Activated CD8-positive, alpha-beta memory T cell treated with anti-CD3 and anti-CD28 coated beads for 48 hours (primary cell): ENCODE measurements at regions not wholly inside any gene's neighbourhood (a gene's known extent, or its start where the extent isn't known, plus 50 kb on each side); places are given as distances from the start of the nearest gene placed in this dataset.
"Not testable (repeated sequence)": the region's sequence is repeated elsewhere in the genome, so short reads cannot be mapped to it uniquely, and the experiment has no call there.

Source experiments
- DNase-seq, 3 experiments: peaks; one replicate each; pipeline ENCODE4 v3.0.0-alpha.2; 2020; ENCODE audit warnings: low read depth in 2 of 3, low spot score in 2 of 3

- no peak for DNase-seq
Observed at GRCh38 chr1:30138891-30139290, 584.5 kb downstream of the MATN1 start.

DNA sequence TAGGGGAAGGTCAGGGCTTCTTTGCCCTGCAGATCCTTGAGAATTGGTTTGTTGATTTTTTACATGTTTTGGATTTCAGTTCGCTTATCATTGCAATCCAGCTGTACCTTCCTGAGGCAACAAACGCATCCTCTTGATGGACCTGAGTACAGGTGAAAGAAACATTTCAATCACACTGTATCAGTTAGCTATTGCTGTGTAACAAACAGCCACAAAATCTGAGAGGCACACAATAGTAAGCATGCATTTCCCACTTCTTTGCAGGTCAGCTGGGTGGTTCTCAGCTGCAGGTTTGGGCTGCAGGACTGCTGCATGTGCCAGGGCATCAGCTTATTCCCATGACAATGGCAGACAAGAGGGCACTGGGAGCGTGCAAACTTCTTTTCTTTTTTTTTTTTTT is 586.4 kb downstream of the MATN1 start:
- DNase-seq: no peak

DNA sequence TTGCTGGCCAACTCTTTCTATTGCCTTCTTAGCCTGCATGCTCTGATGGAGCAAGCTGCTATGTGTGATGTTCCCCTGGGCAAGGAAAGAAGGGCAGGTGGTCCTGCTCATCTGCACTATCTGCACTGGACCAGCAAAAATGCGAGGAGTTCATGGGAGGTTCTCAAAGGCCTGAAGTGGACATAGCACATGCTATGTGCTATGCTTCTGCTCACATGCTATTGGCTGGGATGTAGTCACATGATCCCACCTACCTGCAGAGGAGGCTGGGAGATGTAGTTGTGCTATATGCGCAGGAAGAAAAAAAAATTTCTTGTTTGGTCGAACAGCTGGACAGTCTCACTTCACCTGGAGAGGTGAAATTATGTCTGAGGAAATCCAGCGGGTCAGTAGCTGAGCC is 587.7 kb downstream of the MATN1 start:
- no peak for DNase-seq

- DNase-seq: no peak
Observed at GRCh38 chr1:30134466-30135217, 588.7 kb downstream of the MATN1 start.

- DNase-seq: no peak
Observed at GRCh38 chr1:30133414-30134055, 589.9 kb downstream of the MATN1 start.

- DNase-seq: no peak
Observed at GRCh38 chr1:30132602-30133286, 590.6 kb downstream of the MATN1 start.

- DNase-seq: not testable (repeated sequence)
Observed at GRCh38 chr1:30130566-30130965, 592.8 kb downstream of the MATN1 start.

GRCh38 chr1:30130099-30130498 is 593.3 kb downstream of the MATN1 start:
- DNase-seq: no peak

- DNase-seq: no peak
Observed at GRCh38 chr1:30129421-30130055, 593.8 kb downstream of the MATN1 start.

DNA sequence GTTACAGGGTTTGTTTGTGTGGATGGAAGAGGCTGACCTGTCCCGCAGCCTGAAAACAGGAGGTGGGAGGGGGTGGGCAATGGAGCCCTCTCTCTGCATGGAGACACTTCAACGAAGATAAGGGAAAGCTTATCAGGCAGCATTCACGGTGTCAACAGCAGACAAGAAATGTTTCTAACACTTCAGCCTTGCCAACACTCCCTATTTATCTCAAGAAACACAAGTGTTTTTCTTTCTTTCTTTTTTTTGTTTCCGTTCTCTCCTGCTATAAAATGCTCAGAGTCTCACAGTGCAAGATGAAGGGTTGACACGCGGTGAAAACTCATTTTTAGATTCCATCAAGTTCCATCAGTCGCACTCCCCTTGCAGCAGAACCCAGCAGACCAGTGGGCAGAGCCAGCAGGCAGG is 594.4 kb downstream of the MATN1 start:
- DNase-seq: no peak

DNA sequence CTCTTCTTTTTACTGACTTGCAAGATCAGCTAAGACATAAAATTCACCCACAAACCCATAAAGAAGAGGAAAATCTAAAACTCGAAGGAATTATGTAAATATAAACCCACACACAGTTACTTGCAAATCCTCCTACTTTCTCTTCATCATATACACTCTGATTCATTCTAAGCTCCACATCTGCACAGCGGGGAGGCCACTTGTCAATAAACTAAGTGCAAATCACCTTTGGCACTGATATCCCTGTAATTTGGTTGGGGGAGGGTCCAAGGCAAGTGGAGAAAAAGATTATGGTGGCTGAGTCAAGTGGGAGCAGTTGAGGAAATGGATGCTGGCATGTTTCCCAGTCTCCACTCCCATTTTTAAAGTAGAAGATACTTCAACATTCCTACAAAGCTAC is 596.5 kb downstream of the MATN1 start:
- DNase-seq: no peak

GRCh38 chr1:30125821-30126170 is 597.6 kb downstream of the MATN1 start:
- DNase-seq: no peak

DNA sequence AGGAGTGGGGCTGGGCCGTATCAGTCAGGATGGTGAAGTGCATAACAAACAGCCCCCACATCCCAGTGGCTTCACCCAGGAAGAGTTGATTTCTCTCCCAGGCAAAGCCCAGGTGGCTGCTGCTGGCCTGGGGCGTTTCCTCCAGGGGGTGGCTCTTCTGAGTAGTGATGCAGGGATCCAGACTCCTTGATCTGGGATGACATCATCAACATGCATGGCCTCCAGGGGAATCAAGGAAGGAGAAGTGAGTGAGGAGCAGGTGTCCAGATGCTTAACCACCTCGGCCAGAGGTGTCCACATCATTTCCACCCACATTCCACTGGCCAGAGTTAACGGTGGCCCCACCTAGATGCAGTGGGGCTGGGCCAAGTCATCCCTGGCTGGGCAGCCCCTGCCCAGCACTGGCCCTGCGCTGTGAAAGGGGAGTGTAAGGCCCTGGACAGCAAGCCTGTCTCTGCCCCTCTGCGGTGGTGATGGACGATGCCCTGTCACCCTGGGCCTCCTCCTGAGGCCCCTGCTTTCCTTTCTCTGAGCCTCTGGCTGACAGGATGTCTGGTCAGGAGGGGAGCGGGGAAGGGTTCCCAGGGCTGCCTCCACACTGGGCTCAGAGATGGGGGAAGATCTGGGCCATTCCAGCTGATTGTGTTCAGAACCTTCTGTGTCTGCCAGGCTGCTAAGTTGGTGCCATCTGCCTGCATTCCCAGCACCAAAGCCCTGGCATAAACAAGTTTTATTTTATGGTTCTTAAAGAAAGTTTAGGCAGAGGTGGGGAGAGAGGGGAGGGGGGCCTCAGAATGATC is 598.2 kb downstream of the MATN1 start:
- DNase-seq: no peak

DNA sequence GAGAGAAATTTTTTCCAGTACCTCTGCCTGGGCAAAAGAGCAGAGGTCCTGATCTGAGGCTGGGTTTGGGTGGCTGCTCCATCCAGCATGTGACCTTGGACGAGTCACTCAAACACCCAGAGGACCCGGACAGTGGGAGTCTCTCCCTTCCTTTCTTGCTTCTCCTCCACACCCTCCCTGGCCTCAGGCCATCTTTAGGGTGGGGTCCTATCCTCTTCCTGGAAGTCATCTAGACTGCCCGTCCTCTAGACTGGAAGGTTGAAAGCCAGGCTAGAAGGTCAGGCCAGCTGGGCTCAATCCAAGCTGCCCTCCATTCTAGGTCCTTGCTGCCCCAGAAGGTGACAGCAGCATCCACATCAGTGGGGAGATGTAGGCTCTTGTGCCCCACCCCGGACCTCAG is 599.5 kb downstream of the MATN1 start:
- DNase-seq: no peak

DNA sequence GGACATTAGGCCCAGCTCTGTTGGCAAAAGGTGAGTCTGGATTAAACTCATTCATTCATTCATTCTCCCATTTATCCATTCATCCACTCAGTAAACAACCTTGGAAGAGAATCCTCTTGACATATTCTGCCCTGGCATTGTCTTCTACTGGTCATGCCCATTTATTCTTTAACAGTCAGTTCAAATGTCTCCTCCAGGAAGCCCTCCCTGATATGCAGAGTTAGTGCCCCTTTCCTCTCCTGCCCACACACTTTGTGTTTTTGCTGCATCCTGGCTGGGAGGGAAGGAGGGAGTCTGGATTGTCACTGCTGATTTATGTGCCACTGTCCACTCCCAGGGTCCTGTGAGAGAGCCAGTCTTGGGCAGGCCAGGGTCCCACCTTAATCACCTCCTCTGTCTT is 600.3 kb downstream of the MATN1 start:
- no peak for DNase-seq

GRCh38 chr1:30120245-30121000 is 603.0 kb downstream of the MATN1 start:
- DNase-seq: no peak

DNA sequence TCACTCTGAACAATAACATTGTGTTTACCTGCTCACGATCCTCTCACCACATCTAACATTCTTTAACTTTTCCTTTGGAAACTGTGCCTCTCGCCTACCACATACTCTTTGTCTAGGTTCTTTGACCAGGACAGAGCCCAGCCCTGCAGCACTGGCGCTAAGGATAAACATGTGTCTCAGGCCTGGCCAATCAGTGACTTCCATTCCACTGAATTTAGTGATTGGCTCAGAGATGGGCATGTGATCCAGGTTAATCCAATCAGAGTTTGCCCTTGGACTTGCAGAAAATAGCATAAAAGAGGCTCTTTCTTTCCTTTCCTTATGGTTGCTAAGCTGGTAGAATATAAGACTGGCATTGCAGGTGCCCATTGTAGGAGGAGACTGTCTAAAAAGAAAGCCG is 605.7 kb downstream of the MATN1 start:
- no peak for DNase-seq

- no peak for DNase-seq
Observed at GRCh38 chr1:30111431-30111830, 612.0 kb downstream of the MATN1 start.

- no peak for DNase-seq
Observed at GRCh38 chr1:30110846-30111245, 612.5 kb downstream of the MATN1 start.

- DNase-seq: no peak
Observed at GRCh38 chr1:30109853-30110252, 613.5 kb downstream of the MATN1 start.
